ENCODE measurements at regions not wholly inside any gene's neighbourhood (a gene's known extent, or its start where the extent isn't known, plus 50 kb on each side); places are given as distances from the start of the nearest gene placed in this dataset.

GRCh38 chrX:8232406-8232805, 61.3 kb upstream of the VCX2 start:
- no peak overlapping the region for H3K4me2 ChIP-seq (ENCODE audit: low read depth, low read length, poor library complexity, severe bottlenecking)
- no peaks in the 10 kb centered on the region for H4K20me1 ChIP-seq (ENCODE audit: insufficient read depth, low read length, poor library complexity, severe bottlenecking)
- no peak for TF ChIP-seq EZH2phosphoT487 (IDR thresholded peaks at IDR 0.05; ENCODE audit: borderline replicate concordance)
- no peak for TF ChIP-seq CTCF (conservative IDR thresholded peaks at IDR 0.05; ENCODE audit: low read length)
- no peaks in the 10 kb centered on the region for H3K79me2 ChIP-seq (ENCODE audit: insufficient read depth, low read length)
- no peaks in the 10 kb centered on the region for H3K36me3 ChIP-seq (ENCODE audit: insufficient read depth, low read length)
- H3K27me3 ChIP-seq (ENCODE audit: insufficient read depth, low read length, poor library complexity, severe bottlenecking), result no peaks in the 10 kb centered on the region
- no peak overlapping the region for H2AFZ ChIP-seq (ENCODE audit: low read length)
- H3F3A ChIP-seq (ENCODE audit: low read depth), result no peaks in the 10 kb centered on the region
- H3K9me2 ChIP-seq (replicated peaks; ENCODE audit: low read depth, low read length), result no peaks in the 10 kb centered on the region
- H3K9ac ChIP-seq (ENCODE audit: low read depth, low read length, poor library complexity, severe bottlenecking), result no peak overlapping the region
- H3K4me3 ChIP-seq (ENCODE audit: low read length, poor library complexity, severe bottlenecking), result no peak overlapping the region
- no peaks in the 10 kb centered on the region for H3K9me3 ChIP-seq (ENCODE audit: insufficient read depth, low read depth, low read length)
- no peaks in the 10 kb centered on the region for H3K4me1 ChIP-seq (ENCODE audit: insufficient read depth, low read length, poor library complexity, severe bottlenecking)

- Histone ChIP-seq H3K4me1 (ENCODE audit: insufficient read depth, low read length, poor library complexity, severe bottlenecking) (no peaks in the 10 kb centered on the region), H3K4me3 (ENCODE audit: low read length, poor library complexity, severe bottlenecking) (no peak overlapping the region), H3K27me3 (ENCODE audit: insufficient read depth, low read length, poor library complexity, severe bottlenecking) (no peaks in the 10 kb centered on the region), H3F3A (ENCODE audit: low read depth) (no peaks in the 10 kb centered on the region), H3K36me3 (ENCODE audit: insufficient read depth, low read length) (no peaks in the 10 kb centered on the region), H3K79me2 (ENCODE audit: insufficient read depth, low read length) (no peaks in the 10 kb centered on the region), H2AFZ (ENCODE audit: low read length) (no peak overlapping the region), H3K9ac (ENCODE audit: low read depth, low read length, poor library complexity, severe bottlenecking) (no peak overlapping the region), H3K4me2 (ENCODE audit: low read depth, low read length, poor library complexity, severe bottlenecking) (no peak overlapping the region), H4K20me1 (ENCODE audit: insufficient read depth, low read length, poor library complexity, severe bottlenecking) (no peaks in the 10 kb centered on the region), H3K9me2 (replicated peaks; ENCODE audit: low read depth, low read length) (no peaks in the 10 kb centered on the region), H3K9me3 (ENCODE audit: insufficient read depth, low read depth, low read length) (no peaks in the 10 kb centered on the region)
- no peak for TF ChIP-seq CTCF (conservative IDR thresholded peaks at IDR 0.05; ENCODE audit: low read length)
- TF ChIP-seq EZH2phosphoT487 (IDR thresholded peaks at IDR 0.05; ENCODE audit: borderline replicate concordance), result no peak
Observed at GRCh38 chrX:8233091-8233490, 62.0 kb upstream of the VCX2 start.

- no peak overlapping the region for H3K4me2 ChIP-seq (ENCODE audit: low read depth, low read length, poor library complexity, severe bottlenecking)
- TF ChIP-seq CTCF (conservative IDR thresholded peaks at IDR 0.05; ENCODE audit: low read length), result no peak
- TF ChIP-seq EZH2phosphoT487 (IDR thresholded peaks at IDR 0.05; ENCODE audit: borderline replicate concordance), result no peak
- H3K9me2 ChIP-seq (replicated peaks; ENCODE audit: low read depth, low read length), result no peaks in the 10 kb centered on the region
- no peaks in the 10 kb centered on the region for H3K79me2 ChIP-seq (ENCODE audit: insufficient read depth, low read length)
- no peaks in the 10 kb centered on the region for H3K36me3 ChIP-seq (ENCODE audit: insufficient read depth, low read length)
- H3K4me3 ChIP-seq (ENCODE audit: low read length, poor library complexity, severe bottlenecking), result no peak overlapping the region
- no peaks in the 10 kb centered on the region for H4K20me1 ChIP-seq (ENCODE audit: insufficient read depth, low read length, poor library complexity, severe bottlenecking)
- H3K27me3 ChIP-seq (ENCODE audit: insufficient read depth, low read length, poor library complexity, severe bottlenecking), result no peaks in the 10 kb centered on the region
- no peaks in the 10 kb centered on the region for H3F3A ChIP-seq (ENCODE audit: low read depth)
- H2AFZ ChIP-seq (ENCODE audit: low read length), result no peak overlapping the region
- no peaks in the 10 kb centered on the region for H3K9me3 ChIP-seq (ENCODE audit: insufficient read depth, low read depth, low read length)
- no peaks in the 10 kb centered on the region for H3K4me1 ChIP-seq (ENCODE audit: insufficient read depth, low read length, poor library complexity, severe bottlenecking)
- no peak overlapping the region for H3K9ac ChIP-seq (ENCODE audit: low read depth, low read length, poor library complexity, severe bottlenecking)
Observed at GRCh38 chrX:8235026-8235425, 64.0 kb upstream of the VCX2 start.

Data from Loucy (cell line).